Activated CD8-positive, alpha-beta memory T cell treated with anti-CD3 and anti-CD28 coated beads for 48 hours (primary cell): ENCODE measurements at regions not wholly inside any gene's neighbourhood (a gene's known extent, or its start where the extent isn't known, plus 50 kb on each side); places are given as distances from the start of the nearest gene placed in this dataset.

Experiments
- DNase-seq, 3 experiments: peaks; one replicate each; pipeline ENCODE4 v3.0.0-alpha.2; 2020; ENCODE audit warnings: low read depth in 2 of 3, low spot score in 2 of 3

GRCh38 chr4:122038896-122039295 is 87.0 kb upstream of the TRPC3 start:
- no peak for DNase-seq

- DNase-seq, result no peak
Measured at GRCh38 chr4:122034619-122035018, 82.8 kb upstream of the TRPC3 start.

- DNase-seq, result no peak
Measured at GRCh38 chr4:122027203-122027602, 75.3 kb upstream of the TRPC3 start.

- no peak for DNase-seq
Measured at GRCh38 chr4:122017296-122017695, 65.4 kb upstream of the TRPC3 start.

GRCh38 chr4:122015203-122015602 is 63.3 kb upstream of the TRPC3 start:
- no peak for DNase-seq

- no peak for DNase-seq
Measured at GRCh38 chr4:122012735-122013134, 60.9 kb upstream of the TRPC3 start.

GRCh38 chr4:122010610-122011009 is 58.8 kb upstream of the TRPC3 start:
- DNase-seq, result no peak

- no peak for DNase-seq
Measured at GRCh38 chr4:122009524-122009923, 57.7 kb upstream of the TRPC3 start.

- DNase-seq, result no peak
Measured at GRCh38 chr4:122007016-122007415, 55.2 kb upstream of the TRPC3 start.

- no peak for DNase-seq
Measured at GRCh38 chr4:122005064-122005755, 53.4 kb upstream of the TRPC3 start.

GRCh38 chr4:122003335-122003734 is 51.5 kb upstream of the TRPC3 start:
- peak in 1 of 3 experiments; percentile 1 for DNase-seq
